HG03095 (cell line): ENCODE measurements at regions not wholly inside any gene's neighbourhood (a gene's known extent, or its start where the extent isn't known, plus 50 kb on each side); places are given as distances from the start of the nearest gene placed in this dataset.

Source experiments
- ATAC-seq: cut with Tn5 transposase; IDR thresholded peaks from one replicate; pipeline ENCODE4 v1.9.1; 2021; ENCODE audit warnings: moderate library complexity; ENCODE audit not compliant: unreplicated experiment

GRCh38 chr2:101558740-101559525, 84.0 kb upstream of the RFX8 start:
- ATAC-seq, result no peak

- no peak for ATAC-seq
These were observed 81.1 kb upstream of the RFX8 start for GRCh38 chr2:101556033-101556459.

- no peak for ATAC-seq
These were observed 76.5 kb upstream of the RFX8 start for GRCh38 chr2:101551336-101551888.

- no peak for ATAC-seq
These were observed 75.6 kb upstream of the RFX8 start for GRCh38 chr2:101550555-101550954.

- ATAC-seq, result no peak
These were observed 74.5 kb upstream of the RFX8 start for GRCh38 chr2:101549371-101549770.

GRCh38 chr2:101546376-101547058, 71.6 kb upstream of the RFX8 start:
- ATAC-seq, result no peak

- ATAC-seq, result no peak
These were observed 71.0 kb upstream of the RFX8 start for GRCh38 chr2:101545950-101546349.

GRCh38 chr2:101540518-101540917, 65.6 kb upstream of the RFX8 start:
- no peak for ATAC-seq

GRCh38 chr2:101538076-101538475, 63.2 kb upstream of the RFX8 start:
- ATAC-seq, result no peak

- no peak for ATAC-seq
These were observed 59.3 kb upstream of the RFX8 start for GRCh38 chr2:101534149-101534611.

- ATAC-seq, result no peak
These were observed 58.7 kb upstream of the RFX8 start for GRCh38 chr2:101533561-101534148.

GRCh38 chr2:101528501-101528900, 53.6 kb upstream of the RFX8 start:
- no peak for ATAC-seq

- no peak for ATAC-seq
These were observed 50.0 kb upstream of the RFX8 start for GRCh38 chr2:101524806-101525430.
